ENCODE measurements at regions not wholly inside any gene's neighbourhood (a gene's known extent, or its start where the extent isn't known, plus 50 kb on each side); places are given as distances from the start of the nearest gene placed in this dataset.

DNA sequence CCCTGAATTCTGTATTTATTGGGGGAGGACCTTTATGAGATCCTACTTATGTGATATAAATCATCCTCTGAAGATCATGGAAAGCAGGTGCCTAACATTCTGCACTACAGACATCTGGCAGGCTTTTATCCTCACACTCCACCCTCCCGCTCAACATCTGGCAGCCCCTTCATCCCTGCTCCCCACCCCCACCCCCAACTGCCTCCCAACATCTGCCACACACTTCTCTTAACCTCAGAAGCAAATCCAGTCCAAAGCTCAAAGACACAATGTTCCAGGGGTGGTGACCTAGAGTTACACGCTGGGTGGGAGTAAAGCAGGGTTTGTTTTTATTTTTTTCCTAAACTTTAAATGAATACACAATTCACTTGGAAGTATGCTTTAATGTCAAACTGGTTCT is 184.5 kb upstream of the ATP11B start:
- no peaks in the 10 kb centered on the region for H3K27me3 ChIP-seq (ENCODE audit: control insufficient read depth in 1 of 2, insufficient read depth in 2 of 2, low read length in 2 of 2)
- H3K36me3 ChIP-seq (ENCODE audit: insufficient read depth, low read length): no peaks in the 10 kb centered on the region
- no peaks in the 10 kb centered on the region for H3K4me1 ChIP-seq (ENCODE audit: insufficient read depth, low read length)
- H3K27ac ChIP-seq (ENCODE audit: low read depth, low read length): no peak overlapping the region
- H3K9ac ChIP-seq (ENCODE audit: low read length): no peak overlapping the region
- no peaks in the 10 kb centered on the region for H3K9me3 ChIP-seq (ENCODE audit: low read length)
- no peak overlapping the region for H3K4me3 ChIP-seq (ENCODE audit: low read depth in 1 of 2, low read length in 2 of 2)

DNA sequence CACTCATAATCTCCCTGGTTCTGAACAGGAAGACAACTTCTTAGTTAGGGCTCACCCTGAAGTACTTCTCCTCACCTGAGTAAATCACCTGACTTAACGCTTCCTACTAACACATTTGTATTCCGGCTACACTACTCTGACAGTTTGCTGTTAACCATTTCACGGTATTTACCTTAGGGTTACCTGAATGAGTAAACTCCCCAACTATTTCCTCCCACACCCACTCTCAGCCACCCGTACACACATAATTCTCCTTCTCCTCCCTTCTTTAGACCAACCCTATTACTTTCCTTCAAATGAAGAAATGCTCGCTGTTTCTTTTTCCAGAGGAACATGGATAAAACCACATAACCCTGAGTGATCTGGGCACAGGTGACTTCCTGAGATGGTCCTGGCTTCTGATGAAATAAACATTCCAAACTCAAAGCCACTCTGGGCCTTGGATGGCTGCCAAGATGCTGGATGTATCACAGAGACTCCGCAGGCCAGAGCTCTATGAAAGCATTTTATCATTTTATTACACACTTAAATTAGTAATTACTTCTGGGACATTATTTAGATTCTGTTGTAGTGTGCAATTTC is 183.6 kb upstream of the ATP11B start:
- Histone ChIP-seq H3K4me3 (ENCODE audit: low read depth in 1 of 2, low read length in 2 of 2) (no peak overlapping the region), H3K9ac (ENCODE audit: low read length) (no peak overlapping the region), H3K27ac (ENCODE audit: low read depth, low read length) (no peak overlapping the region), H3K36me3 (ENCODE audit: insufficient read depth, low read length) (no peaks in the 10 kb centered on the region), H3K27me3 (ENCODE audit: control insufficient read depth in 1 of 2, insufficient read depth in 2 of 2, low read length in 2 of 2) (no peaks in the 10 kb centered on the region), H3K9me3 (ENCODE audit: low read length) (no peaks in the 10 kb centered on the region), H3K4me1 (ENCODE audit: insufficient read depth, low read length) (no peaks in the 10 kb centered on the region)

DNA sequence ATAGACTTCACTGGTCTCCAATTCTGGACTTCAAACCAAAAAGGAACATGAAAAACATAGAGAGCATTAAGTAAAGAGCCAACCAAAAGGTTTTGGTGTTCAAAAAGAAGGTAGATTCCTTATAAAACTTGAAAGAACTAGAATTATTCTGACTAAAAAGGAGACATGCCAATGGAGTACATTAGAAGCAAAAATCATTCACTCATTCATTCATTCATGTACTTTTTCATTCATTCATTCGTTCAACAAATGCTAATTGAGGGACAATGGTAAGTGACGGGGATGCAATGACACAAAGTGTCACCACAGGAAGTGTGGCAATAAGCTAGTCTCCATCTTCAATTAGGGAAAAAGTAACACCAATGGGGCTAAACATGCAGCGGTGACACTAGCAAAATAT is 181.0 kb upstream of the ATP11B start:
- H3K4me1 ChIP-seq (ENCODE audit: insufficient read depth, low read length): no peaks in the 10 kb centered on the region
- no peak overlapping the region for H3K27ac ChIP-seq (ENCODE audit: low read depth, low read length)
- no peaks in the 10 kb centered on the region for H3K36me3 ChIP-seq (ENCODE audit: insufficient read depth, low read length)
- no peaks in the 10 kb centered on the region for H3K27me3 ChIP-seq (ENCODE audit: control insufficient read depth in 1 of 2, insufficient read depth in 2 of 2, low read length in 2 of 2)
- H3K9me3 ChIP-seq (ENCODE audit: low read length): no peaks in the 10 kb centered on the region
- H3K9ac ChIP-seq (ENCODE audit: low read length): no peak overlapping the region
- H3K4me3 ChIP-seq (ENCODE audit: low read depth in 1 of 2, low read length in 2 of 2): no peak overlapping the region

DNA sequence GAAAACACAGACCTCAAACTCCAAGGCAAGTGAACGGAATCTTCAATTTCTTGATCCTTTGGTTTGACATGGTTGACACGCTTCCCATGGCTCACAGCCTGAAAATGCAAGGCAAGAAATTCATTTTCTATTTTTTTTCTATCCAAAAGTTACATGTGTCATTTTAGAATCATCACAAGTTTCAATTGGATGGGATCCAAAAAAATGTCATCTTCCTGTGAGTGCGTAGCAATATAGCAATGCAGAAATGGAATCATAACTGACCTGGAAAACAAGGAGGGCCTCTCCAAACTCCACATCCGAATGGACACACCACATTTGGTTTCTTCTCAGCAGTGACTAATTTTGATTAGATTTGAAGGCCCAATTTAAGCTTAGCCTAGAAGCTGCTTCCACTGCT is 175.8 kb upstream of the ATP11B start:
- Histone ChIP-seq H3K9me3 (ENCODE audit: low read length) (no peaks in the 10 kb centered on the region), H3K27ac (ENCODE audit: low read depth, low read length) (no peak overlapping the region), H3K9ac (ENCODE audit: low read length) (no peak overlapping the region), H3K27me3 (ENCODE audit: control insufficient read depth in 1 of 2, insufficient read depth in 2 of 2, low read length in 2 of 2) (no peaks in the 10 kb centered on the region), H3K4me3 (ENCODE audit: low read depth in 1 of 2, low read length in 2 of 2) (no peak overlapping the region), H3K36me3 (ENCODE audit: insufficient read depth, low read length) (no peaks in the 10 kb centered on the region), H3K4me1 (ENCODE audit: insufficient read depth, low read length) (no peaks in the 10 kb centered on the region)

DNA sequence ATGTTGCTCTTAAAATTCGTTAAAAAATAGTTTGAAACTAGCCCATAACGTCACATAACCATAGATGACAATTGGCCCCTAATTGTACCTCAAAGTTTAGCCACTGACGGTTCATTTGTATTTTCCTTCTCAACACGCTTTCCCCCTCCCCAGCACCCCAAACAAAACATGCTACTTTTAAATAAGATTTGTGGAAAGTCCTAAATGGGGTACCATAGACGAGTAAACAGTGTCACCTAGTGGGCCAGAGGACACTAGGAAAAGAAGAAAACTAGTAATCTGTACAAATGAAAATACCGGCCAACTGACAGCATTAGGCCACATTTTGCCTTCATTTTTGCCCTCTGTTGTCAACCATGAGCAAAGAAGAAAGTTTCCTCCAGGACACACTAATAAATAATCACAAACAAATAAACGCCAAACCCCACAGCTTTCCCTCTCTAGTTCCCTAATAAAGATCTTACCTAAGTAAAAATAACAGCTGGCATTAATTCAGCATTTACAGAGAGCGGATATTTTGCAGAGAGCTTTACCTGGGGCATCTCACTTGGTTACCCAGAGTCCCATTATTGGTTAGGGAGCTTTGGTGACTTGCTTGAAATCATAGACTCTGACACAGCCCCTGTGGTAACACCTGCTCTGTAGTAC is 175.1 kb upstream of the ATP11B start:
- Histone ChIP-seq H3K27me3 (ENCODE audit: control insufficient read depth in 1 of 2, insufficient read depth in 2 of 2, low read length in 2 of 2) (no peaks in the 10 kb centered on the region), H3K4me1 (ENCODE audit: insufficient read depth, low read length) (no peaks in the 10 kb centered on the region), H3K4me3 (ENCODE audit: low read depth in 1 of 2, low read length in 2 of 2) (no peak overlapping the region), H3K36me3 (ENCODE audit: insufficient read depth, low read length) (no peaks in the 10 kb centered on the region), H3K9me3 (ENCODE audit: low read length) (no peaks in the 10 kb centered on the region), H3K9ac (ENCODE audit: low read length) (no peak overlapping the region), H3K27ac (ENCODE audit: low read depth, low read length) (no peak overlapping the region)

DNA sequence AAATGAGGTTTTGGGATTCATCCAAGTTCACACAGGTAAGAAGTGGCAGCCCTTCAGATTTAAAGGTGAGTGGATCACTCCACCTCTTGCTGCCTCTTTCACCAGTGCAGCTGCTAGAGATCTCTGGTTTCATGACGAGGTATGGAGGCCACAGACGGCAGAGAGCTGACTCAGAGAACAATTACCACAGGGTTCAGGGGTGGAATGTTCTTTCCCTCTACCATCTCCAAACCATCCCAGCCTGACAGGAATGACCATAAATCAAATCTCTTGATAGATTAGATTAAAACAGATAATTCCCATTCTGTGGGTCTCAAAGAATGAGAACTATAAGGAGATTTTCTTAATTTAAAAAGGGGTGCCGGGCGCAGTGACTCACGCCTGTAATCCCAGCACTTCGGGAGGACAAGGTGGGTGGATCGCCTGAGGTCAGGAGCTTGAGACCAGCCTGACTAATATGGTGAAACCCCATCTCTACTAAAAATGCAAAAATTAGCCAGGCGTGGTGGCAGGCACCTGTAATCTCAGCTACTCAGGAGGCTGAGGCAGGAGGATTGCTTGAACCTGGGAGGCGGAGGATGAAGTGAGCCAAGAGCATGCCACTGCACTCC is 174.2 kb upstream of the ATP11B start:
- Histone ChIP-seq H3K4me3 (ENCODE audit: low read depth in 1 of 2, low read length in 2 of 2) (no peak overlapping the region), H3K36me3 (ENCODE audit: insufficient read depth, low read length) (no peaks in the 10 kb centered on the region), H3K27me3 (ENCODE audit: control insufficient read depth in 1 of 2, insufficient read depth in 2 of 2, low read length in 2 of 2) (no peaks in the 10 kb centered on the region), H3K4me1 (ENCODE audit: insufficient read depth, low read length) (no peaks in the 10 kb centered on the region), H3K9ac (ENCODE audit: low read length) (no peak overlapping the region), H3K9me3 (ENCODE audit: low read length) (no peaks in the 10 kb centered on the region), H3K27ac (ENCODE audit: low read depth, low read length) (no peak overlapping the region)

DNA sequence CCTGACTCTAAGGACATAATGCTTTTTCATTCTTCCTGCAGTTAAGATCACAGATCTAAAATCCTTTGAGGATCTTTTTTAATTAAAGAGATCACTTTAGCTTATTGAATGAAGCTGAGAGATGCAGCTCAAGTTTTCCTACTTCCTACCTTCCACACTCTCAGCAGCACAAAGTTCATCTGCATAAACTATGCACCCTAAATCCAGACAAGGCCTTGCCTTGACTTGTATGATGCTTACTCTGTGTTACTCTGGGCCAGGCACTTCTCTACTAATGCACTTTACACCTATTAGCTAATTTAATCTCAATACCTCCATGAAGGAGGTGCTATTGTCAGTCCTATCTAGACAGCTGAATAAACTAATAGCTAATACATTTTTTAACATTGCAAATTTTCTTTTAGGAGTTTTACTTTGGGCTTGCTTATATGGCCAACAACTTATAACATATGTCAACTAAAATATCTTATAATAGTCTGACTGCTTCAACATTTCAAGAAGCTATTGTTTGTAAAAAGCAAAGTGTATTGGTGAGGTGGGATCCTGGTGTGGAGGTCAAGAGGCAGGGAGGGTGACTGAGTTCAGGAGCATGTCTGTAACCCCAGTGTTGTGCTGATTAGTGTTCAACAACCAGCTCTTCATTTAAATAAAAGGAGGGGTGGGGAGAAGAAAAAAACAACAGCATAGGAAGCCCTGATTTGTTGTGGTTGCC is 172.4 kb upstream of the ATP11B start:
- Histone ChIP-seq H3K4me1 (ENCODE audit: insufficient read depth, low read length) (no peaks in the 10 kb centered on the region), H3K9ac (ENCODE audit: low read length) (no peak overlapping the region), H3K4me3 (ENCODE audit: low read depth in 1 of 2, low read length in 2 of 2) (no peak overlapping the region), H3K27me3 (ENCODE audit: control insufficient read depth in 1 of 2, insufficient read depth in 2 of 2, low read length in 2 of 2) (no peaks in the 10 kb centered on the region), H3K9me3 (ENCODE audit: low read length) (no peaks in the 10 kb centered on the region), H3K36me3 (ENCODE audit: insufficient read depth, low read length) (no peaks in the 10 kb centered on the region), H3K27ac (ENCODE audit: low read depth, low read length) (no peak overlapping the region)

DNA sequence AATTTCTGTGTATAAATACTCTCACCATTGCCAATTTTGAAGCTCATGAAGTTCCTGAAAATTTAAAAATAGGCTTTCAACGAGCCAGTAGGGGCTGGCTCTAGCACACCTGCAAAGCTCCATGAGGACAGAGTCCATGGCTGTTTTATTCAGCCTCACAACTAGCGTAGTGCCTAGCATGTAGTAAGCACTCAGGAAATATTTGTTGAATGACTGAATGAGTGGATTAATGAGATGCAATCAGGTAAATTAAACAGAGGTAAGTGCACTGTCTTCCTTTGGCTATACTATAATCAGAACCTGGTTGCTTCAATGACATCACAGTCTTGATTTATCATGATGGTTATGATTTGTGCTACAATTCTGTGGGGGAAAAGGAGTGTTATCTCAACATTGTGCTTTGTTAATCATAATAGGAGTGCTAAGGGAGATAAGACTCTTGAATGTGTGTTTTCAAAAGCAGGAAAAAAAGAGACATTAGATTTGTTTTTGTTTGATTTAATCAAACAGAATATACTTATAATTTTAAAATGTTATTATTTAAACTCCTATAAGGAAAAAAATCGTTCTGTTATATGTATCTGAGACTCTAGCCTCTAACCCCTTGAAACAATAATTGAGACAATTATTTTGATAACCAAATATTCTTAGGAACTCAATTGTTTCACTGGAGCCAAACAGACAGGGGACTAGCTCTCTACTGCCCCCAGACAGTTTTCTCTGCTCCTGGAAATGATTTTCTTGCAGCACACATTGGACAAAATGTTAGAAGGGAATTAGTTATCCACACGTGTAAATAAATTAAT is 171.7 kb upstream of the ATP11B start:
- Histone ChIP-seq H3K27ac (ENCODE audit: low read depth, low read length) (no peak overlapping the region), H3K4me1 (ENCODE audit: insufficient read depth, low read length) (no peaks in the 10 kb centered on the region), H3K9ac (ENCODE audit: low read length) (no peak overlapping the region), H3K27me3 (ENCODE audit: control insufficient read depth in 1 of 2, insufficient read depth in 2 of 2, low read length in 2 of 2) (no peaks in the 10 kb centered on the region), H3K36me3 (ENCODE audit: insufficient read depth, low read length) (no peaks in the 10 kb centered on the region), H3K4me3 (ENCODE audit: low read depth in 1 of 2, low read length in 2 of 2) (no peak overlapping the region), H3K9me3 (ENCODE audit: low read length) (no peaks in the 10 kb centered on the region)

DNA sequence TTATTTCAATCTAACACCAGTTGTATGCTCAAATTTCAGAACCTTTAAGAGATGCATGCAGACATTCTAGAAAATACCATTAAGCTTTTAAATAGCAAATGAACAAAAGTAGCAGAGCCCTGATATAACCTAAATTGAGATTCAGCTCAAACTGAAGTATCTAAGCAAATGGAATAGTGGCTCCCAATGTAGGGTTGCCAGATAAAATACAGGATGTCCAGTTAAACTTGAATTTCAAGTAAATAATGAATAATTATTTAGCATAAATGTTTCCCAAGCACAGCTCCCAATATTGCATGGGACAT is 171.1 kb upstream of the ATP11B start:
- Histone ChIP-seq H3K27me3 (ENCODE audit: control insufficient read depth in 1 of 2, insufficient read depth in 2 of 2, low read length in 2 of 2) (no peaks in the 10 kb centered on the region), H3K9ac (ENCODE audit: low read length) (no peak overlapping the region), H3K4me1 (ENCODE audit: insufficient read depth, low read length) (no peaks in the 10 kb centered on the region), H3K27ac (ENCODE audit: low read depth, low read length) (no peak overlapping the region), H3K36me3 (ENCODE audit: insufficient read depth, low read length) (no peaks in the 10 kb centered on the region), H3K4me3 (ENCODE audit: low read depth in 1 of 2, low read length in 2 of 2) (no peak overlapping the region), H3K9me3 (ENCODE audit: low read length) (no peaks in the 10 kb centered on the region)

DNA sequence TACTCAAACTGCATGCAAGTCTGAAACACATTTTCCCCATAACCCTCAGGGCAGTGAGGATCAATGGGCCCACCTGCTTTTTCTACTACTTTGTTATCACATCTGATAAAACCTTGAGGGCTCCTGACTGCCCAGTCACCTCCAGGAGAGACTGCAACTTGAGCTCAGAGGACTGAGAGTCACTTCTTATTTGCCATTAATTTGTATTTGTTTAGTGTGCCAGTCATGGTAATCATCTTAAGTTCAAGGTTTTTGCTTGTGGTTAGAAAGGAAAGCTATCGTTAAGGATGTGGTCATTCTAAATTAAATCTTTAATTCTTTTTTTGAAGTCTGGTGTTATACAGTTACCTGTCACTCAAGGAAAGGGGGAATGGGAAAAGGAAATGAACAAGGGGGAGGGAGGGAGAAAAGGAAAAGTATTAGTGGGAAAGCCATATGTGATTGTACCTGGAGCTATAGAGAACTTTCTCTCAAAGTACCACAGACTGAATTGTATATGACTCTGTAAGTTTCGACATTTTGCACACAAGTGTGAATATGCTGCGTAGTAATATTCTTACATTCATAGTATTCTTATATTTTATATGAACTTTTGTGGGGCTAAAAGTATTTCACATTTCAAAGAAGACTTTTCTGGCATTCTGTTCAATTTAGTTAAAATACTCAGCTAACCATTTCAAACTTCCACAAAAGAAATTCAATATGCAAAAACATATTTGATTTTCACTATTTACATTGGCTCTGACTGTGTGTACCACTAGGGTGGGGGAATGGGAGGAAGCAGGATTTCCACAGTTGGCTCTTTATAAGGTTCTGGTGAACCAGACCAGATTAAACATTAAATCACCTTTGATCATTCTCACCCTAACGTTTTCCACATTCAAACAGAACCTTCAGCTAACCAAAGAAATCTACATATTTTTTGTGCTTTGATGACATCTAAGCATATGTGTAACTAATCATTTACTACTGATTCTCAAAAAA is 166.5 kb upstream of the ATP11B start:
- Histone ChIP-seq H3K9me3 (ENCODE audit: low read length) (no peaks in the 10 kb centered on the region), H3K9ac (ENCODE audit: low read length) (no peak overlapping the region), H3K27ac (ENCODE audit: low read depth, low read length) (no peak overlapping the region), H3K4me3 (ENCODE audit: low read depth in 1 of 2, low read length in 2 of 2) (no peak overlapping the region), H3K36me3 (ENCODE audit: insufficient read depth, low read length) (no peaks in the 10 kb centered on the region), H3K27me3 (ENCODE audit: control insufficient read depth in 1 of 2, insufficient read depth in 2 of 2, low read length in 2 of 2) (no peaks in the 10 kb centered on the region), H3K4me1 (ENCODE audit: insufficient read depth, low read length) (no peaks in the 10 kb centered on the region)
